ENCODE measurements at regions not wholly inside any gene's neighbourhood (a gene's known extent, or its start where the extent isn't known, plus 50 kb on each side); places are given as distances from the start of the nearest gene placed in this dataset.
"Not testable (repeated sequence)": the region's sequence is repeated elsewhere in the genome, so short reads cannot be mapped to it uniquely, and the experiment has no call there.

DNA sequence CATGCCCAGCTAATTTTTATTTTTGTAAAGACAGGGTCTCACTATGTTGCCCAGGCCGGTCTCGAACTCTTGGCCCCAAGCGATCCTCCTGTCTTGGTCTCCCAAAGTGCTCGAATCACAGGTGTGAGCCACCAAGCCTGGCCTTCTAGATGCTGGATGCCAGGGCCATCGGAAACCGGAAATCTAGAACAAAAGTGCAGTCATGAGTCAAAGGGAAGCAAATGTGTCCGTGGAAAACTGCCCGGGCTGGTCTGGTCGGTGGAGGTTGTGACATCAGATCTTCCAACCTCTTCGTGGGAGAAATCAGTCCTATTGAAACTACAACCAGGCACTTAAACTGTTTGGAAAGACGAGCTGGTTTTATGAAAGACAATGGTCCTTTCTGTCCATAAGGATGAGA, 92.3 kb upstream of the SHOX start:
- Histone ChIP-seq H3K4me1 (ENCODE audit: control insufficient read depth in 2 of 3, insufficient read depth in 2 of 3, low read depth in 1 of 3, low read length in 3 of 3) (no peaks in the 10 kb centered on the region), H3K9ac (ENCODE audit: low read length in 3 of 3) (no peak overlapping the region), H3K27me3 (ENCODE audit: control insufficient read depth, insufficient read depth, low read length) (no peaks in the 10 kb centered on the region), H3K27ac (ENCODE audit: low read depth in 2 of 2, low read length in 2 of 2) (no peak overlapping the region), H3K36me3 (ENCODE audit: control insufficient read depth in 2 of 3, insufficient read depth in 3 of 3, low read length in 3 of 3) (no peaks in the 10 kb centered on the region), H3K9me3 (ENCODE audit: control insufficient read depth in 2 of 3, insufficient read depth in 1 of 3, low read length in 3 of 3) (peaks cover 0 to 8% (median 4%) of the 10 kb centered on the region in 3 donors), H3K4me3 (ENCODE audit: low read length in 3 of 3) (no peak overlapping the region)
- DNase-seq (no peak), FAIRE-seq (no peak)
- TF ChIP-seq, protein P1, sequence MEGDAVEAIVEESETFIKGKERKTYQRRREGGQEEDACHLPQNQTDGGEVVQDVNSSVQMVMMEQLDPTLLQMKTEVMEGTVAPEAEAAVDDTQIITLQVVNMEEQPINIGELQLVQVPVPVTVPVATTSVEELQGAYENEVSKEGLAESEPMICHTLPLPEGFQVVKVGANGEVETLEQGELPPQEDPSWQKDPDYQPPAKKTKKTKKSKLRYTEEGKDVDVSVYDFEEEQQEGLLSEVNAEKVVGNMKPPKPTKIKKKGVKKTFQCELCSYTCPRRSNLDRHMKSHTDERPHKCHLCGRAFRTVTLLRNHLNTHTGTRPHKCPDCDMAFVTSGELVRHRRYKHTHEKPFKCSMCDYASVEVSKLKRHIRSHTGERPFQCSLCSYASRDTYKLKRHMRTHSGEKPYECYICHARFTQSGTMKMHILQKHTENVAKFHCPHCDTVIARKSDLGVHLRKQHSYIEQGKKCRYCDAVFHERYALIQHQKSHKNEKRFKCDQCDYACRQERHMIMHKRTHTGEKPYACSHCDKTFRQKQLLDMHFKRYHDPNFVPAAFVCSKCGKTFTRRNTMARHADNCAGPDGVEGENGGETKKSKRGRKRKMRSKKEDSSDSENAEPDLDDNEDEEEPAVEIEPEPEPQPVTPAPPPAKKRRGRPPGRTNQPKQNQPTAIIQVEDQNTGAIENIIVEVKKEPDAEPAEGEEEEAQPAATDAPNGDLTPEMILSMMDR (IDR thresholded peaks at IDR 0.05; ENCODE audit: borderline replicate concordance, extremely low read depth, insufficient read depth): no peak
- intact Hi-C loops (cut with DNase I): no loop called here

DNA sequence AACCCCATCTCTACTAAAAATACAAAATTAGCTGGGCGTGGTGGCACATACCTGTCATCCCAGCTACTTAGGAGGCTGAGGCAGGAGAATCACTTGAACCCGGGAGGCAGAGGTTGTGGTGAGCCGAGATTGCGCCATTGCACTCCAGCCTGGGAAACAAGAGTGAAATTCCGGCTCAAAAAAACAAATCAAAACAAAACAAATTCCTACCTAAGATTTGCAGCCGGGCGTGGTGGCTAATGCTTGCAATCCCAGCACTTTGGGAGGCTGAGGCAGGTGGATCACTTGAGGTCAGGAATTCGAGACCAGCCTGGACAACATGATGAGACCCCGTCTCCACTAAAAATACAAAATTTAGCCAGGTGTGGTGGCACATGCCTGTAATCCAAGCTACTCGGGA, 89.6 kb upstream of the SHOX start:
- DNase-seq; H3K9ac ChIP-seq (ENCODE audit: low read length in 3 of 3); H3K4me1 ChIP-seq (ENCODE audit: control insufficient read depth in 2 of 3, insufficient read depth in 2 of 3, low read depth in 1 of 3, low read length in 3 of 3); H3K27ac ChIP-seq (ENCODE audit: low read depth in 2 of 2, low read length in 2 of 2); H3K4me3 ChIP-seq (ENCODE audit: low read length in 3 of 3); H3K9me3 ChIP-seq (ENCODE audit: control insufficient read depth in 2 of 3, insufficient read depth in 1 of 3, low read length in 3 of 3); H3K36me3 ChIP-seq (ENCODE audit: control insufficient read depth in 2 of 3, insufficient read depth in 3 of 3, low read length in 3 of 3); H3K27me3 ChIP-seq (ENCODE audit: control insufficient read depth, insufficient read depth, low read length); FAIRE-seq; intact Hi-C loops (cut with DNase I): not testable (repeated sequence)

DNA sequence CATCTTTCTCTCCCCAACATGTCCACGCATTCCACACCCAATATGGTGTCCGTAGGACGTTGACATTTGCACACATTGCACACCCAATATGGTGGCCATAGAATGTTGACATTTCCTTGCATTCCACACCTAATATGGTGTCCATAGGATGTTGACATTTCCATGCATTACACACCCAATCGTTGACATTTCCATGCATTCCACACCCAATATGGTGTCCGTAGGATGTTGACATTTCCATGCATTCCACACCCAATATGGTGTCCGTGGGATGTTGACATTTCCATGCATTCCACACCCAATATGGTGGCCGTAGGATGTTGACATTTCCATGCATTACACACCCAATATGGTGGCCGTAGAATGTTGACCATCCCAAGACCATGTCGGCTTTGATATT, 88.4 kb upstream of the SHOX start:
- no peaks in the 10 kb centered on the region for H3K36me3 ChIP-seq (ENCODE audit: control insufficient read depth in 2 of 3, insufficient read depth in 3 of 3, low read length in 3 of 3)
- no peak overlapping the region for H3K9ac ChIP-seq (ENCODE audit: low read length in 3 of 3)
- TF ChIP-seq, protein P1 (IDR thresholded peaks at IDR 0.05; ENCODE audit: borderline replicate concordance, extremely low read depth, insufficient read depth): no peak
- H3K9me3 ChIP-seq (ENCODE audit: control insufficient read depth in 2 of 3, insufficient read depth in 1 of 3, low read length in 3 of 3): peaks cover 0 to 6% (median 4%) of the 10 kb centered on the region in 3 donors
- no peak for FAIRE-seq
- H3K27me3 ChIP-seq (ENCODE audit: control insufficient read depth, insufficient read depth, low read length): no peaks in the 10 kb centered on the region
- no peak overlapping the region for H3K4me3 ChIP-seq (ENCODE audit: low read length in 3 of 3)
- H3K4me1 ChIP-seq (ENCODE audit: control insufficient read depth in 2 of 3, insufficient read depth in 2 of 3, low read depth in 1 of 3, low read length in 3 of 3): no peaks in the 10 kb centered on the region
- no peak for DNase-seq
- intact Hi-C loops (cut with DNase I): no loop called here
- no peak overlapping the region for H3K27ac ChIP-seq (ENCODE audit: low read depth in 2 of 2, low read length in 2 of 2)

DNA sequence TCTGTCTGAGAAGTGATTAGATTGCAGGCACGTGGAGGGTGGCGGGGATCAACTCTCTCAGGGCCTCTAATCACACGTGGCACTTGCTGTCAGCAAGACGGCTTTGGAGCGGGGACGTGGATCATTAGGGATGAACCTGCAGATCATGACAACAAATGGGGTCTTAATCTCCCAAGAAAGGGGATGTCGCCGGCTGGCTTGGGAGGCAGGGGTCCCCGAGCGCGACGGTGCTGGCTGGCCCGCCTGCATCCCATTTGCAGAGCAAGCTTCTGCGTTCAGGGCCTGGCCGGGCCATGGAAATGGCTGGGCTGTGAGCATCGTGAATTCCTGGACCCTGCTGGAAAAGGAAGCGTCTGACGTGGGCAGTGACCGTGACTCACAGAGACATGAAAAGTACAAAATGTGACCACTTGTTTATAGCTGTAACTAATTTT, 85.1 kb upstream of the SHOX start:
- Histone ChIP-seq H3K27ac (ENCODE audit: low read depth in 2 of 2, low read length in 2 of 2) (no peak overlapping the region), H3K36me3 (ENCODE audit: control insufficient read depth in 2 of 3, insufficient read depth in 3 of 3, low read length in 3 of 3) (no peaks in the 10 kb centered on the region), H3K9me3 (ENCODE audit: control insufficient read depth in 2 of 3, insufficient read depth in 1 of 3, low read length in 3 of 3) (peaks cover 0 to 6% (median 4%) of the 10 kb centered on the region in 3 donors), H3K9ac (ENCODE audit: low read length in 3 of 3) (no peak overlapping the region), H3K4me1 (ENCODE audit: control insufficient read depth in 2 of 3, insufficient read depth in 2 of 3, low read depth in 1 of 3, low read length in 3 of 3) (no peaks in the 10 kb centered on the region), H3K27me3 (ENCODE audit: control insufficient read depth, insufficient read depth, low read length) (no peaks in the 10 kb centered on the region), H3K4me3 (ENCODE audit: low read length in 3 of 3) (no peak overlapping the region)
- intact Hi-C loops (cut with DNase I): no loop called here
- DNase-seq (no peak), FAIRE-seq (no peak)
- TF ChIP-seq, protein P1 (IDR thresholded peaks at IDR 0.05; ENCODE audit: borderline replicate concordance, extremely low read depth, insufficient read depth): no peak
